Parathyroid adenoma (tissue), 2 donors: ENCODE measurements at regions not wholly inside any gene's neighbourhood (a gene's known extent, or its start where the extent isn't known, plus 50 kb on each side); places are given as distances from the start of the nearest gene placed in this dataset.

ENCODE experiments used
- H2AFZ ChIP-seq: fragments of 300-600 bp; sonication (generic); one replicate; pipeline ENCODE4 v1.7.0; 2017; ENCODE audit warnings: antibody characterized with exemption, mild to moderate bottlenecking
- H3K27ac ChIP-seq: fragments of 300-600 bp; sonication (generic); one replicate; pipeline ENCODE4 v1.7.0; 2017
- H3K27me3 ChIP-seq: fragments of 300-600 bp; sonication (generic); one replicate; pipeline ENCODE4 v1.7.0; 2017; ENCODE audit warnings: low read length; ENCODE audit not compliant: control insufficient read depth, insufficient read depth
- H3K36me3 ChIP-seq: fragments of 300-600 bp; sonication (generic); one replicate; pipeline ENCODE4 v1.7.0; 2017; ENCODE audit warnings: low read length; ENCODE audit not compliant: control insufficient read depth, insufficient read depth
- H3K4me1 ChIP-seq: fragments of 300-600 bp; sonication (generic); one replicate; pipeline ENCODE4 v1.7.0; 2017; ENCODE audit warnings: control low read depth
- H3K4me2 ChIP-seq: fragments of 300-600 bp; sonication (generic); one replicate; pipeline ENCODE4 v1.7.0; 2017; ENCODE audit warnings: low read length
- H3K4me3 ChIP-seq: fragments of 300-600 bp; sonication (generic); one replicate; pipeline ENCODE4 v1.7.0; 2017; ENCODE audit warnings: low read depth, low read length
- H3K79me2 ChIP-seq: fragments of 300-600 bp; sonication (generic); one replicate; pipeline ENCODE4 v1.7.0; 2017; ENCODE audit warnings: control low read depth
- H3K9ac ChIP-seq: fragments of 300-600 bp; sonication (generic); one replicate; pipeline ENCODE4 v1.7.0; 2017; ENCODE audit warnings: mild to moderate bottlenecking
- H3K9me3 ChIP-seq: fragments of 300-600 bp; sonication (generic); one replicate; pipeline ENCODE4 v1.7.0; 2017; ENCODE audit warnings: low read length; ENCODE audit not compliant: control insufficient read depth
- TF ChIP-seq, protein P1 (sequence below): fragments of 300-600 bp; sonication (generic); IDR thresholded peaks from one replicate; pipeline ENCODE4 v1.7.0; 2017; ENCODE audit warnings: antibody characterized with exemption, mild to moderate bottlenecking
- donor health status: primary hyperparathyroidism.

- H3K36me3 ChIP-seq, result no peaks in the 10 kb centered on the region
- no peak overlapping the region for H3K4me2 ChIP-seq
- no peak overlapping the region for H3K9ac ChIP-seq
- H2AFZ ChIP-seq, result no peak overlapping the region
- H3K4me1 ChIP-seq, result no peaks in the 10 kb centered on the region
- no peaks in the 10 kb centered on the region for H3K9me3 ChIP-seq
- TF ChIP-seq, protein P1, sequence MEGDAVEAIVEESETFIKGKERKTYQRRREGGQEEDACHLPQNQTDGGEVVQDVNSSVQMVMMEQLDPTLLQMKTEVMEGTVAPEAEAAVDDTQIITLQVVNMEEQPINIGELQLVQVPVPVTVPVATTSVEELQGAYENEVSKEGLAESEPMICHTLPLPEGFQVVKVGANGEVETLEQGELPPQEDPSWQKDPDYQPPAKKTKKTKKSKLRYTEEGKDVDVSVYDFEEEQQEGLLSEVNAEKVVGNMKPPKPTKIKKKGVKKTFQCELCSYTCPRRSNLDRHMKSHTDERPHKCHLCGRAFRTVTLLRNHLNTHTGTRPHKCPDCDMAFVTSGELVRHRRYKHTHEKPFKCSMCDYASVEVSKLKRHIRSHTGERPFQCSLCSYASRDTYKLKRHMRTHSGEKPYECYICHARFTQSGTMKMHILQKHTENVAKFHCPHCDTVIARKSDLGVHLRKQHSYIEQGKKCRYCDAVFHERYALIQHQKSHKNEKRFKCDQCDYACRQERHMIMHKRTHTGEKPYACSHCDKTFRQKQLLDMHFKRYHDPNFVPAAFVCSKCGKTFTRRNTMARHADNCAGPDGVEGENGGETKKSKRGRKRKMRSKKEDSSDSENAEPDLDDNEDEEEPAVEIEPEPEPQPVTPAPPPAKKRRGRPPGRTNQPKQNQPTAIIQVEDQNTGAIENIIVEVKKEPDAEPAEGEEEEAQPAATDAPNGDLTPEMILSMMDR, result no peak
- no peak overlapping the region for H3K4me3 ChIP-seq
- H3K27me3 ChIP-seq, result no peaks in the 10 kb centered on the region
- H3K79me2 ChIP-seq, result no peaks in the 10 kb centered on the region
- H3K27ac ChIP-seq, result peak overlapping the region; percentile 25
These were observed 107.9 kb downstream of the AIPL1 start for GRCh38 chr17:6327007-6327406.

- Histone ChIP-seq H3K4me3 (no peak overlapping the region), H3K9ac (no peak overlapping the region), H3K4me2 (no peak overlapping the region), H3K27ac (no peak overlapping the region), H3K9me3 (no peaks in the 10 kb centered on the region), H3K79me2 (no peaks in the 10 kb centered on the region), H3K36me3 (no peaks in the 10 kb centered on the region), H3K4me1 (no peaks in the 10 kb centered on the region), H2AFZ (no peak overlapping the region), H3K27me3 (no peaks in the 10 kb centered on the region)
- TF ChIP-seq, protein P1, result no peak
These were observed 108.4 kb downstream of the AIPL1 start for GRCh38 chr17:6326483-6326882.

GRCh38 chr17:6325741-6326140 is 109.2 kb downstream of the AIPL1 start:
- no peaks in the 10 kb centered on the region for H3K79me2 ChIP-seq
- H3K4me1 ChIP-seq, result no peaks in the 10 kb centered on the region
- no peak overlapping the region for H3K27ac ChIP-seq
- no peak overlapping the region for H3K9ac ChIP-seq
- no peaks in the 10 kb centered on the region for H3K9me3 ChIP-seq
- H3K36me3 ChIP-seq, result no peaks in the 10 kb centered on the region
- H3K4me2 ChIP-seq, result no peak overlapping the region
- no peak overlapping the region for H3K4me3 ChIP-seq
- TF ChIP-seq, protein P1, result no peak
- no peak overlapping the region for H2AFZ ChIP-seq
- no peaks in the 10 kb centered on the region for H3K27me3 ChIP-seq

- no peaks in the 10 kb centered on the region for H3K79me2 ChIP-seq
- H3K9me3 ChIP-seq, result no peaks in the 10 kb centered on the region
- no peak overlapping the region for H2AFZ ChIP-seq
- no peak overlapping the region for H3K9ac ChIP-seq
- no peaks in the 10 kb centered on the region for H3K27me3 ChIP-seq
- H3K36me3 ChIP-seq, result no peaks in the 10 kb centered on the region
- H3K4me1 ChIP-seq, result no peaks in the 10 kb centered on the region
- H3K4me2 ChIP-seq, result no peak overlapping the region
- no peak overlapping the region for H3K4me3 ChIP-seq
- no peak overlapping the region for H3K27ac ChIP-seq
- TF ChIP-seq, protein P1, result no peak
These were observed 109.9 kb downstream of the AIPL1 start for GRCh38 chr17:6325051-6325450.

GRCh38 chr17:6323626-6324356 is 111.1 kb downstream of the AIPL1 start:
- no peak overlapping the region for H3K27ac ChIP-seq
- H3K4me3 ChIP-seq, result no peak overlapping the region
- TF ChIP-seq, protein P1, result no peak

More at GRCh38 chr17:6323626-6324356, 111.1 kb downstream of the AIPL1 start:
- no peak overlapping the region for H3K4me2 ChIP-seq
- no peaks in the 10 kb centered on the region for H3K79me2 ChIP-seq
- no peak overlapping the region for H3K9ac ChIP-seq
- no peaks in the 10 kb centered on the region for H3K9me3 ChIP-seq
- H3K36me3 ChIP-seq, result no peaks in the 10 kb centered on the region
- no peaks in the 10 kb centered on the region for H3K4me1 ChIP-seq
- no peak overlapping the region for H2AFZ ChIP-seq
- no peaks in the 10 kb centered on the region for H3K27me3 ChIP-seq
